ENCODE measurements at regions not wholly inside any gene's neighbourhood (a gene's known extent, or its start where the extent isn't known, plus 50 kb on each side); places are given as distances from the start of the nearest gene placed in this dataset.

DNA sequence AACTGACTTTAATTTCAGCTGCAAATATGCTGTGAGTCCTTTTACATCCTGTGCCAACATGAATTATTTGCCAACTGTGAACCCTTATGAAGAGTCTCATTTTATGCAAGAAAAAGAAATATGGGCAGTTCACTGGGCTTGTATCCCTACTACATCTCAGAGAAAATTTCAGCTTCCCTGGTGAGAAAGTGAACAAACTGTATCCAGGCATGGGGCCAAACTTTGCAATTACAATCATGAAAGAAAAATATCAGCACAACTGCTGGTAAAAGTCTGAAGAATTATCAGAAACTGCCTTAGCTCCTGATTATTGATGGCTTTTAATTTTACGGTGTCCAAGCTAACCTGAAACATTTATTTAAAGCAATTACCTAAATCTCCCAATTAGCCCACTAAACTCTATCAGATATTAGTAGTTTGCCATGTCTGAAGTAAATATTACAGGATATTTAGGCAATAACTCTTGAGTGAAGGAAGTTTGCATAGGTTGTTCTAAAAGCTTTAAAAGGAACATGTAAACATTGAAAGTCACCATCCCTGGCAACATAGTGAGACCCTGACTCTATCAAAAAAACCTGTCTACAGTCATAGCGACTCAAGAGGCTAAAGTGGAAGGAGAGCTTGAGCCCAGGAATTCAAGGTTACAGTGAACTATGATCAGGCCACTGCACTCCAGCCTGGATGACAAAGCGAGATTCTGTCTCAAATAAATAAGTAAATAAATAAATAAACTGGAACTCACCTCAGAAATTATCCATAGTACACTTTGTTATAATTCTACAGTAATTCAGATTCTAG is 83.9 kb upstream of the HCN1 start:
- H3K27ac ChIP-seq (ENCODE audit: low read depth, low read length, poor library complexity, severe bottlenecking), result no peak overlapping the region
- no peak for TF ChIP-seq EZH2 (IDR thresholded peaks at IDR 0.05; ENCODE audit: borderline replicate concordance, low read depth, low read length, poor library complexity, severe bottlenecking)
- TF ChIP-seq, protein P1, sequence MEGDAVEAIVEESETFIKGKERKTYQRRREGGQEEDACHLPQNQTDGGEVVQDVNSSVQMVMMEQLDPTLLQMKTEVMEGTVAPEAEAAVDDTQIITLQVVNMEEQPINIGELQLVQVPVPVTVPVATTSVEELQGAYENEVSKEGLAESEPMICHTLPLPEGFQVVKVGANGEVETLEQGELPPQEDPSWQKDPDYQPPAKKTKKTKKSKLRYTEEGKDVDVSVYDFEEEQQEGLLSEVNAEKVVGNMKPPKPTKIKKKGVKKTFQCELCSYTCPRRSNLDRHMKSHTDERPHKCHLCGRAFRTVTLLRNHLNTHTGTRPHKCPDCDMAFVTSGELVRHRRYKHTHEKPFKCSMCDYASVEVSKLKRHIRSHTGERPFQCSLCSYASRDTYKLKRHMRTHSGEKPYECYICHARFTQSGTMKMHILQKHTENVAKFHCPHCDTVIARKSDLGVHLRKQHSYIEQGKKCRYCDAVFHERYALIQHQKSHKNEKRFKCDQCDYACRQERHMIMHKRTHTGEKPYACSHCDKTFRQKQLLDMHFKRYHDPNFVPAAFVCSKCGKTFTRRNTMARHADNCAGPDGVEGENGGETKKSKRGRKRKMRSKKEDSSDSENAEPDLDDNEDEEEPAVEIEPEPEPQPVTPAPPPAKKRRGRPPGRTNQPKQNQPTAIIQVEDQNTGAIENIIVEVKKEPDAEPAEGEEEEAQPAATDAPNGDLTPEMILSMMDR (conservative IDR thresholded peaks at IDR 0.05; ENCODE audit: low read depth, low read length), result no peak
- no peak overlapping the region for H3K4me3 ChIP-seq (ENCODE audit: low read depth, low read length, poor library complexity, severe bottlenecking)
- no peaks in the 10 kb centered on the region for H3K4me1 ChIP-seq (ENCODE audit: insufficient read depth, low read length, poor library complexity, severe bottlenecking)
- no peaks in the 10 kb centered on the region for H3K27me3 ChIP-seq (replicated peaks; ENCODE audit: insufficient read depth, low read depth, low read length, poor library complexity)
- BruUV-seq (replicated peaks), result no TSS peak
- H3K9me3 ChIP-seq (ENCODE audit: low read depth, low read length, poor library complexity, severe bottlenecking), result no peaks in the 10 kb centered on the region
- no peak for DNase-seq (ENCODE audit: low spot score)
- CTCF ChIA-PET, result no interaction called here
- no peaks in the 10 kb centered on the region for H3K36me3 ChIP-seq (ENCODE audit: insufficient read depth, low read length, poor library complexity, severe bottlenecking)
- POLR2A ChIA-PET (ENCODE audit: low non-redundant PET), result no interaction called here
- intact Hi-C loops (cut with micrococcal nuclease; ENCODE audit: unreplicated experiment), result no loop called here

DNA sequence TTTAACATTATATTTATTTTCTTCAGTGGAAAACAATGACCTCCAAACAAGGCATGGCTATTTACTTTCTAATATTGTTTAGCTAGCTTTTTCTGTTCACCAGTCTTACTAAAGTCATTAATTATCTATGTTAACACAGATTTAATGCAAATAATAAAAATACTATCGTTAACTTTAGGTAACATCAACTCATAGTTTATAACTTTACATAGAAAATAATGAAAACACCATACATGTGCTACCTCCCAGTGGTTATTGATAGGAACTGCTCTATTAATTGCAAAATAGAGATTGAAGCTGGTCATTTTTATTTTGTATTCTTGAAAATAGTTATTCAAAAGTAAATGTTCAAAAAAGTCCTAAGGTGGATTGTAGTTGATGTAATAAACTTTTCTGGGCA is 78.3 kb upstream of the HCN1 start:
- no peaks in the 10 kb centered on the region for H3K4me1 ChIP-seq (ENCODE audit: insufficient read depth, low read length, poor library complexity, severe bottlenecking)
- ChIA-PET CTCF (no interaction called here), POLR2A (ENCODE audit: low non-redundant PET) (interaction anchor here (0.7 kb wide), 1 partner anchor 165 kb away, joined by 4 read pairs; no protein-coding TSS in a partner anchor)
- no peaks in the 10 kb centered on the region for H3K27me3 ChIP-seq (replicated peaks; ENCODE audit: insufficient read depth, low read depth, low read length, poor library complexity)
- intact Hi-C loops (cut with micrococcal nuclease; ENCODE audit: unreplicated experiment), result no loop called here
- H3K4me3 ChIP-seq (ENCODE audit: low read depth, low read length, poor library complexity, severe bottlenecking), result no peak overlapping the region
- no peaks in the 10 kb centered on the region for H3K36me3 ChIP-seq (ENCODE audit: insufficient read depth, low read length, poor library complexity, severe bottlenecking)
- no TSS peak for BruUV-seq (replicated peaks)
- DNase-seq (ENCODE audit: low spot score), result peak; percentile 4
- no peaks in the 10 kb centered on the region for H3K9me3 ChIP-seq (ENCODE audit: low read depth, low read length, poor library complexity, severe bottlenecking)
- H3K27ac ChIP-seq (ENCODE audit: low read depth, low read length, poor library complexity, severe bottlenecking), result no peak overlapping the region
- TF ChIP-seq, protein P1 (conservative IDR thresholded peaks at IDR 0.05; ENCODE audit: low read depth, low read length), result peak; percentile 52; the same call in 1 of the 2 replicates
- TF ChIP-seq EZH2 (IDR thresholded peaks at IDR 0.05; ENCODE audit: borderline replicate concordance, low read depth, low read length, poor library complexity, severe bottlenecking), result no peak

DNA sequence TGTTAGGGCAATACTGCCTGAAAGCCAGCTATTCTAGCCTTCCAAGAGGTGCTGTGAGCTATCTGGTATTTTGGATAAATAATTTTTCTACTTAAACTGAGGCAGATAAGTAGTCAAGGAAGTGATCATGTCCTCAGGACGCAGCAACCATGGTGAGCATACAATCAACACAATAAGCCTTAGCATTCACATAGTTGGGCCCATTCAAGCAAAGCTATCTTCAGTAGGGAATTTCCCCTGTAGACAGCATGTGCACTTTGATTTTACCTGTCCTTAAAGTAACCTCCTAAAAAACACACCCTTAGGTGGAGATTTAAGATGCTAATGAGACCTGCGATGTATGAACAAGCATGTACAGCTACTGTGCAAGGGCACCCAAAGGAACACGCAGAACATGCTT is 76.2 kb upstream of the HCN1 start:
- H3K4me1 ChIP-seq (ENCODE audit: insufficient read depth, low read length, poor library complexity, severe bottlenecking), result no peaks in the 10 kb centered on the region
- BruUV-seq (replicated peaks), result no TSS peak
- intact Hi-C loops (cut with micrococcal nuclease; ENCODE audit: unreplicated experiment), result no loop called here
- H3K9me3 ChIP-seq (ENCODE audit: low read depth, low read length, poor library complexity, severe bottlenecking), result no peaks in the 10 kb centered on the region
- POLR2A ChIA-PET (ENCODE audit: low non-redundant PET), result no interaction called here
- DNase-seq (ENCODE audit: low spot score), result no peak
- no peak overlapping the region for H3K27ac ChIP-seq (ENCODE audit: low read depth, low read length, poor library complexity, severe bottlenecking)
- TF ChIP-seq, protein P1 (conservative IDR thresholded peaks at IDR 0.05; ENCODE audit: low read depth, low read length), result no peak
- no peaks in the 10 kb centered on the region for H3K36me3 ChIP-seq (ENCODE audit: insufficient read depth, low read length, poor library complexity, severe bottlenecking)
- CTCF ChIA-PET, result no interaction called here
- no peaks in the 10 kb centered on the region for H3K27me3 ChIP-seq (replicated peaks; ENCODE audit: insufficient read depth, low read depth, low read length, poor library complexity)
- H3K4me3 ChIP-seq (ENCODE audit: low read depth, low read length, poor library complexity, severe bottlenecking), result no peak overlapping the region

Measured in A673 (cell line).